ENCODE measurements at regions not wholly inside any gene's neighbourhood (a gene's known extent, or its start where the extent isn't known, plus 50 kb on each side); places are given as distances from the start of the nearest gene placed in this dataset.

DNA sequence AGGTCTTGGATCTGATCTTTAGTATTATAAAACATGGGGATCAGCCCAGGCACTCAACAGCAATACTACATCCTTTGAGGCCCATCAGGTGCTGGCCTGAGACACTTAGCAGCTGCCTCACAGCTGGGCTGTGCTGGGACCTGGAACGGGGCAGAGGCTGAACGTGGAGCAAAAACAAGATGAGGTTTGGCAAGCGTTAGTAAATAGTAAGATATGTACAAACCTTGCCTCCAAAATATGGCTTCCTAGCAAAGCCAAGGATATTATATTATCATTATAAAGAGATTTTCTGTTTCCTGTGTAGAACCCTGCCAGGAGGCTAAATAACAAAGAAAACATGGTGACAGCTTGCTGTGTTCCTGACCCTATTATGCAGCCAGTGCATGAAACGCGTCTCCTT lies 60.0 kb upstream of the SPON1 start:
- no peaks in the 10 kb centered on the region for H3K36me3 ChIP-seq
- no peak for DNase-seq (ENCODE audit: extremely low spot score)
- H3K27ac ChIP-seq (replicated peaks in 1 of 4): no peak overlapping the region
- 35% methylated on average over 5 of the region's 5 CpGs for WGBS
- no peaks in the 10 kb centered on the region for H3K4me1 ChIP-seq
- peaks cover 0 to 5% (median 0%) of the 10 kb centered on the region in 4 donors for H3K27me3 ChIP-seq
- H3K4me3 ChIP-seq: no peak overlapping the region
- intact Hi-C loops (cut with DNase I): no loop called here
- TF ChIP-seq POLR2AphosphoS5 (IDR thresholded peaks at IDR 0.05) (no peak), EP300 (IDR thresholded peaks at IDR 0.05) (no peak), POLR2A (IDR thresholded peaks at IDR 0.05; ENCODE audit: low read depth) (no peak)
- TF ChIP-seq, protein P1, sequence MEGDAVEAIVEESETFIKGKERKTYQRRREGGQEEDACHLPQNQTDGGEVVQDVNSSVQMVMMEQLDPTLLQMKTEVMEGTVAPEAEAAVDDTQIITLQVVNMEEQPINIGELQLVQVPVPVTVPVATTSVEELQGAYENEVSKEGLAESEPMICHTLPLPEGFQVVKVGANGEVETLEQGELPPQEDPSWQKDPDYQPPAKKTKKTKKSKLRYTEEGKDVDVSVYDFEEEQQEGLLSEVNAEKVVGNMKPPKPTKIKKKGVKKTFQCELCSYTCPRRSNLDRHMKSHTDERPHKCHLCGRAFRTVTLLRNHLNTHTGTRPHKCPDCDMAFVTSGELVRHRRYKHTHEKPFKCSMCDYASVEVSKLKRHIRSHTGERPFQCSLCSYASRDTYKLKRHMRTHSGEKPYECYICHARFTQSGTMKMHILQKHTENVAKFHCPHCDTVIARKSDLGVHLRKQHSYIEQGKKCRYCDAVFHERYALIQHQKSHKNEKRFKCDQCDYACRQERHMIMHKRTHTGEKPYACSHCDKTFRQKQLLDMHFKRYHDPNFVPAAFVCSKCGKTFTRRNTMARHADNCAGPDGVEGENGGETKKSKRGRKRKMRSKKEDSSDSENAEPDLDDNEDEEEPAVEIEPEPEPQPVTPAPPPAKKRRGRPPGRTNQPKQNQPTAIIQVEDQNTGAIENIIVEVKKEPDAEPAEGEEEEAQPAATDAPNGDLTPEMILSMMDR (IDR thresholded peaks at IDR 0.05): no peak
- peaks cover 0 to 12% (median 7%) of the 10 kb centered on the region in 4 donors for H3K9me3 ChIP-seq

DNA sequence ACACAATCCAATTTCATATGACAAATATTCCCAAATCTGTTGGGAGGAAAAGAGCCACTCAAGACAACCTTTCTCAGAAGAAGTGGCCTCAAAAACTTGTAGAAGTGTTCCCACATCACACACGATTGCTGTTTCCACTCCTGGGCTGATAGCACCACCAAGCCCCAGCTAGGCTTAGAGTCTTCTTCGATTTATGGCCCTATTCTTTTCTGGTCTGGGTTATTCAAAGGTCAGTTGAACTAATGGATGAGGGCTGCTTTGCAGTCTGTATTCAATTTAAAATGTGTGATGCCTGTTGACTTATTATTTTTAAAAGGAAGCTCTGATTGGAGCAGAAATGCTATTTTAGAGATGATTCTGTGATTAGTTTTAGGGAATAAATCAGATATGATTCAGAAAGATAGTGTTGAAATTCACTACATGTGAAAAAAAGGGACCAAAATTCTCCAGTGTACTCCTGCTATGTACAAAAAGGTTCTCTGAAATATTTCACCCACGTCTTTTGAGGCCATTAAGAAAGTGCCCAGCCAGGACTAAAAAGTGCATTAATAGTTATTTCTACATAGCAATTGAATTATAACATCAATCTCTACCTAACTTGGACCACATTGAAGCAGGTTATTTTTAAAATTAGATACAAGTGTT lies 57.3 kb upstream of the SPON1 start:
- TF ChIP-seq EP300 (IDR thresholded peaks at IDR 0.05): no peak
- intact Hi-C loops (cut with DNase I): no loop called here
- no peak for DNase-seq (ENCODE audit: extremely low spot score)
- peaks cover 0 to 24% (median 16%) of the 10 kb centered on the region in 4 donors for H3K9me3 ChIP-seq
- H3K4me1 ChIP-seq: no peaks in the 10 kb centered on the region
- H3K36me3 ChIP-seq: no peaks in the 10 kb centered on the region
- 55% methylated on average over 3 of the region's 3 CpGs for WGBS
- H3K27ac ChIP-seq (replicated peaks in 1 of 4): no peak overlapping the region
- H3K4me3 ChIP-seq: no peak overlapping the region
- no peaks in the 10 kb centered on the region for H3K27me3 ChIP-seq

DNA sequence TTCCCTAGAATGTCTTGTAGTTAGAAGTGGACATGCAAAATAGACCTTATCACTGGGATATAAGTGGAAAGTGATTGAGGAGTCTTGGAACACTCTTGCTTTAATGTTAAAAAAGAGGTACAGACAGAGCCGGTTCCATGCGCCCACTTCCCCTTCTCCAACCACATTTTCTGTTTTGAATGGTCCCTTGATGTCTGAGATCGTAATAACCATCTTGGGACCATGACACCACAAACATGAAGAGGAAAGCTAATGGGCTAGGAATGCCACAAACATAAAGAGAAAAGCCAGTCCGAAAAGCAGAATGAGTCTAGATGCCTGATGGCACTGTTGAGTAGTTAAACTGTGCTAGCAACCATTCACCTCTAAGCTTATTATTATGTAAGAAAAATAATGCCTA lies 54.8 kb upstream of the SPON1 start:
- H3K4me1 ChIP-seq: no peaks in the 10 kb centered on the region
- TF ChIP-seq POLR2A (IDR thresholded peaks at IDR 0.05; ENCODE audit: low read depth) (no peak), EP300 (IDR thresholded peaks at IDR 0.05) (no peak), POLR2AphosphoS5 (IDR thresholded peaks at IDR 0.05) (no peak)
- TF ChIP-seq, protein P1 (IDR thresholded peaks at IDR 0.05): no peak
- no peak overlapping the region for H3K27ac ChIP-seq (replicated peaks in 1 of 4)
- WGBS: 83% methylated on average over 4 of the region's 4 CpGs
- peaks cover 0 to 31% (median 22%) of the 10 kb centered on the region in 4 donors for H3K9me3 ChIP-seq
- no peak overlapping the region for H3K4me3 ChIP-seq
- DNase-seq (ENCODE audit: extremely low spot score): no peak
- no peaks in the 10 kb centered on the region for H3K36me3 ChIP-seq
- no peaks in the 10 kb centered on the region for H3K27me3 ChIP-seq
- intact Hi-C loops (cut with DNase I): no loop called here

DNA sequence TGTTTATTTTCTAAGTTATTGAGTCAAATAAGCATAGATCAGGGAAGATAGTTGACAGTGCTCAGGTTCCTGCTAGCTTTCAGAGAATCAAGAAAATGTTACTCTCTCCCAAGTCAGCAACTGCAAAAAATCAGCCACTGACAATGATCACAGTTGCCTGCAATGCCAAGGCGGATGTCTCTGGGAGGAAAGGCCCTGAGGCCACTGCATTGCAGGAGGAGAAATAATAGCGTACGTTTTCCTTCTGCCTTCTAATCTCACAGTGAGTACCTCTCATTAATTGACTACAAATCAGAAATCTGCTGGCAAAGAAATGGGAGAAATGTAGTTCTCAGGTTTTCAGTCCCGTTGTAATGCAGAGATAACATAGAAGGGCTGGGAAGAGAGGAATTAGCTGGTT lies 54.0 kb upstream of the SPON1 start:
- WGBS: 70% methylated on average over 4 of the region's 4 CpGs
- H3K4me3 ChIP-seq: no peak overlapping the region
- no peak for TF ChIP-seq POLR2AphosphoS5 (IDR thresholded peaks at IDR 0.05)
- TF ChIP-seq EP300 (IDR thresholded peaks at IDR 0.05): no peak
- H3K36me3 ChIP-seq: no peaks in the 10 kb centered on the region
- no peaks in the 10 kb centered on the region for H3K4me1 ChIP-seq
- no peak for DNase-seq (ENCODE audit: extremely low spot score)
- H3K9me3 ChIP-seq: peaks cover 0 to 31% (median 22%) of the 10 kb centered on the region in 4 donors
- no peak overlapping the region for H3K27ac ChIP-seq (replicated peaks in 1 of 4)
- H3K27me3 ChIP-seq: no peaks in the 10 kb centered on the region
- intact Hi-C loops (cut with DNase I): no loop called here

Small RNA genes in the stretch of these regions (small RNA-seq; reads per million reads assigned to genes)
- gene RNA5SP331: 0 reads per million in 3 donors
